ENCODE measurements at regions not wholly inside any gene's neighbourhood (a gene's known extent, or its start where the extent isn't known, plus 50 kb on each side); places are given as distances from the start of the nearest gene placed in this dataset.

DNA sequence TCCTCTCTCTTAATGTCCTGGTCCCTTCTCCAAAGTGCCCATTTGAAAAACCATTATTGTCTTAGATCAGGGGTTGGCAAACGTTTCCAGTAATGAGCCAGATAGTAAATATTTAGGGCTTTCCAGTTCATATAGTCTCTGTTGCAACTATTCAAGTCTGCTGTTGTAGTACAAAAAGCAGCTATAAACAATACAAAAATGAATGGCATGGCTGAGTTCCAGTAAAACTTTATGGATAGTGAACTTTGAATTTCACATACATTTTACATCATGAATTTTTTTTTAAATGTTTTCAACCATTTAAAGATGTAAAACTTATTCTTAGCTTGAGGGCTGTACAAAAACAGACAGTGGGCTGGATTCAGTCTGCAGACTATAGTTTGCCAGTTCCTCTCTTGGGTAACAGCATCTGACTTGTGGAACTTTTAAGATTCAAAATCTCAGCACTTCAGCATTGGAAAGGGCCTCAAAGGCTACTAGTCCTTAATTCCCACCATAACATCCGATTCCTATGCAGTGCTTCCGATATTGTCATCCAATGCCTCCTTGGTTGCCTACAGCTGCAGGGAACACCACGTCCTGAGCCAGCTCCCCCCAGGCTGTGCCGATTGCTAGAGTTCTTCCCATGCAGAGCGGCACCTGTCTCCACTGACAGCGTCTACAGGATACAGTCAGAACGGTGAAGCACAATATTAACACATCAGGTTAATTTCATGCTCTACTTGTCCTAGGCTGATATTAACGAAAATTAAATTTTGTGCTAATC lies 65.6 kb upstream of the E2F8 start:
- TF ChIP-seq, protein P1, sequence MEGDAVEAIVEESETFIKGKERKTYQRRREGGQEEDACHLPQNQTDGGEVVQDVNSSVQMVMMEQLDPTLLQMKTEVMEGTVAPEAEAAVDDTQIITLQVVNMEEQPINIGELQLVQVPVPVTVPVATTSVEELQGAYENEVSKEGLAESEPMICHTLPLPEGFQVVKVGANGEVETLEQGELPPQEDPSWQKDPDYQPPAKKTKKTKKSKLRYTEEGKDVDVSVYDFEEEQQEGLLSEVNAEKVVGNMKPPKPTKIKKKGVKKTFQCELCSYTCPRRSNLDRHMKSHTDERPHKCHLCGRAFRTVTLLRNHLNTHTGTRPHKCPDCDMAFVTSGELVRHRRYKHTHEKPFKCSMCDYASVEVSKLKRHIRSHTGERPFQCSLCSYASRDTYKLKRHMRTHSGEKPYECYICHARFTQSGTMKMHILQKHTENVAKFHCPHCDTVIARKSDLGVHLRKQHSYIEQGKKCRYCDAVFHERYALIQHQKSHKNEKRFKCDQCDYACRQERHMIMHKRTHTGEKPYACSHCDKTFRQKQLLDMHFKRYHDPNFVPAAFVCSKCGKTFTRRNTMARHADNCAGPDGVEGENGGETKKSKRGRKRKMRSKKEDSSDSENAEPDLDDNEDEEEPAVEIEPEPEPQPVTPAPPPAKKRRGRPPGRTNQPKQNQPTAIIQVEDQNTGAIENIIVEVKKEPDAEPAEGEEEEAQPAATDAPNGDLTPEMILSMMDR (IDR thresholded peaks at IDR 0.05), result no peak
- no peak for TF ChIP-seq POLR2A (IDR thresholded peaks at IDR 0.05)
